ENCODE measurements at regions not wholly inside any gene's neighbourhood (a gene's known extent, or its start where the extent isn't known, plus 50 kb on each side); places are given as distances from the start of the nearest gene placed in this dataset.
"Not testable (repeated sequence)": the region's sequence is repeated elsewhere in the genome, so short reads cannot be mapped to it uniquely, and the experiment has no call there.

DNA sequence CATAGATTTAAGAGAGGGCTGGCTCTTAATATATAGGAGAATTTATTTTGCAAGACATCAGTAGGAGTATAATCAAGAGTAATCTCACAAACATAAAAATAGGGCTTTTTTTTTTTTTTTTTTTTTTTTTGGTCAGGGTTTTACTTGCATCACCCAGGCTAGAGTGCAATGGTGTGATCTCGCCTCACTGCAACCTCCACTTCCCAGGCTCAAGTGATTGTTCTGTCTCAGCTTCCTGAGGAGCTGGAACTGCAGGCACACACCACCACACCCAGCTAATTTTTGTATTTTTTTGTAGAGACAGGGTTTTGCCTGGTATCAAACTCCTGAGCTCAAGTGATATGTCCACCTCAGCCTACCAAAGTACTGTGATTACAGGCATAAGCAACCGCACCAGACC lies 535.3 kb downstream of the CCSER2 start:
- DNase-seq, result no peak

- DNase-seq, result no peak
Measured at GRCh38 chr10:84876116-84876999, 548.0 kb downstream of the CCSER2 start.

GRCh38 chr10:84879991-84880390 lies 551.6 kb downstream of the CCSER2 start:
- no peak for DNase-seq

GRCh38 chr10:84881696-84882095 lies 553.3 kb downstream of the CCSER2 start:
- DNase-seq, result not testable (repeated sequence)

DNA sequence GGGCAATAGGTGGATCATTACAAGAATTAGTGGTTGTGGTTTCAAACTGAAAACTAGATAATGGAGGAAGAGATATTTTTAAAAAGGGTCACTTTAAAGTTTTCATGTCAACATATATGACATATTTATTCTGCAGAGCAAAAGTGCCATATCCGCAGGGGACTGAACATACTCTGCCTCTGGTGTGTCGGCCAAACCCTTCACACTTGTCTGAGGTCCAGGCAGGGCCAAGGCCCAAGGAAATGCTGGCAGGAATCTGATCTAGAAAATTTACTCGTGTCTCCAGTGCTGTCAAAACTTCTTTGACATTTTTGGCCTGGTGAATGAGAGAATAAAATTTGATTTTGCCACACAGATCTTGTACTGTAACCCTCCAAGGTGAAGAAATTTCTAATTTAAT lies 562.3 kb downstream of the CCSER2 start:
- no peak for DNase-seq

DNA sequence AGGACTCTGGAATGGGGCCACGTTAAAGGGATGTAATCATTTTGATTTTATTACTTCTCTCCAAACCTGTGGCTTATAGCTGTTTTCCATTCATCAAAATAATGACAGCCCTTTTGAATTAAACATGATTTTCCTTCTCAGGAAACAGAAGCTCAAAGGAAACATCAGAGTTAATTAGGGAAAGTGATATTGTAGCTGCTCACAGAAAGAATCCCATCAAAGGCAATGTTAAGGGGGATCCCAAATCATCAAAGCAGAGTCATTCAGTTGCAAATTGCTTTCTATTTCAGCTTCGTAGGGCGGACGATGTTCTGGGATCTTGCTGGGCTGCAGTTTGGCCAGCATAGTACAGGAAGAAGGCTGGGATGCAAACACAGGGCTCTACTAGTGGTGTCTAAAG lies 563.2 kb downstream of the CCSER2 start:
- no peak for DNase-seq

- DNase-seq, result no peak
Measured at GRCh38 chr10:84895541-84895940, 567.2 kb downstream of the CCSER2 start.

GRCh38 chr10:84896909-84897308 lies 568.5 kb downstream of the CCSER2 start:
- no peak for DNase-seq

DNA sequence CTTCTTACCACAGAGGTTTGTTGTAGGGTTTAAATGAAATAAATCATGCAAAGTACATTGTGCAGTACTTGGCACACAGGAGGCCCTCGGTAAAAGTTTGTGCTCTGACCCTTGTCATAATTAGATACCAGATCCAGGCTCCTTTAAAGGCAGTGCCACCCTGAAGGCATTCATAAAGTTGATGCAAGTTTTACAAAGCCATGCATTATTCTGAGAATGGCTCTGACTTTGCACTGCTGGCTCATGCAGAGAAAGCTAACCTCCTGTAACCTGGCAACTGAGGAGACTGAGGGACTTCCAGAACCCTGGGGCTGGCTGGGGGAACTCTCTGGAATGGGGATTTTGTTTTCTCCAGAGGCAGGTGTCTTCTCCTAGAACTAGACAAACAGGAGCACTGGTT lies 570.9 kb downstream of the CCSER2 start:
- no peak for DNase-seq

DNA sequence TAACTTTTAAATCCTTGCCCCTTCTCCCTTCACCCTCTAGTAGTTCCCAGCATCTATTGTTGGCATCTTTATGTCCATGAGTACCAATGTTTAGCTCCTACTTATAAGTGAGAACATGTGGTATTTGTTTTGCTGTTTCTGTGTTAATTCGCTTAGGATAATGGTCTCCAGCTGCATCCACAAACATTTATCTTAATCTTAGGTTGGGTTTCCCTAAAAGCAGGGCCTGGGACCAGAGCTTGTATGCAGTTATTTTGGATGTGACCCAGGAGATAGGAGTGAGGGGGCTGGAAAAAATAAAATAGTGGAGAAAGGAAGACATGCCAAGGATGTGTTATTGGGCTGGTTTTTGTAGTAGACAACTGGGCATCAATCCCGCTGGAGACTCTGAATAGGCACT lies 571.8 kb downstream of the CCSER2 start:
- no peak for DNase-seq

DNA sequence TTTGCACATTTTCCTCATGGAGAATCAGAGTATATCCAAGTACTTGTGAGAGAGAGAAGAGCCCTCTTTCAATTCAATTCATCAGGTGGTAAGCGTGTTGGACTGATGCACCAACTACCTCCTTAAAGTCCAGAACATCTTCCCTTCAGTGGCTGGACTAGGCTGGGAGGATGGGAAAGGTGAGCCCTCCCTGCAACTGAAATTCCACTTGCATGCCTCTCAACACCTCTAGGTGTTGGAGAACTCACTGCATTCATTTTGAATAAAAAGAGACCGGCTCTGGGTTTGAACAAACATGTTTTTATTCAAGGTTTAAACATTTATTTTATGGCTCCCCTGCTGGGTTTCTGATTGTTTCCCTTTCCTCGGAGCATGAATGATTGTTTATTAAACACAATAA lies 573.5 kb downstream of the CCSER2 start:
- DNase-seq, result no peak

GRCh38 chr10:84902553-84902952 lies 574.2 kb downstream of the CCSER2 start:
- no peak for DNase-seq

DNA sequence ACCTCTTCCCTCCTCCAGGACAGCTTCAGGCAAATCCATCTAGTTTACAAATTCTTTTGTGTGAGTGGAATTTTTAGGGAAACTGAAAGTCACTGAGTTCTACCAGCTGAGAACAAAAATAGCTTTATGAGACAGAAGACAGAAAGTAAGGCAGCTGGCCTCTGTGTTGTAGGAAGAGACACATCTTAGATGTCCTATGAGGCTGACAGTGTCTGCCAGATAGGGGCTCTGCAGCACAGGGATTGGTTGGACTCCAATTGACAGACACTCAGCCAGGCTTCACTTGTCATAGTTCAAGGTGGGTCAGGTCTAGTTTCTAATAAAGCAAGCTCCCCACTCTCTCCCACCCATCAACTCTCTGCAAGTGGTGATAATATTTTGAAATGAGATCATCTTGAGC lies 574.9 kb downstream of the CCSER2 start:
- no peak for DNase-seq

- no peak for DNase-seq
Measured at GRCh38 chr10:84907461-84908009, 579.1 kb downstream of the CCSER2 start.

GRCh38 chr10:84908491-84908890 lies 580.1 kb downstream of the CCSER2 start:
- DNase-seq, result no peak

DNA sequence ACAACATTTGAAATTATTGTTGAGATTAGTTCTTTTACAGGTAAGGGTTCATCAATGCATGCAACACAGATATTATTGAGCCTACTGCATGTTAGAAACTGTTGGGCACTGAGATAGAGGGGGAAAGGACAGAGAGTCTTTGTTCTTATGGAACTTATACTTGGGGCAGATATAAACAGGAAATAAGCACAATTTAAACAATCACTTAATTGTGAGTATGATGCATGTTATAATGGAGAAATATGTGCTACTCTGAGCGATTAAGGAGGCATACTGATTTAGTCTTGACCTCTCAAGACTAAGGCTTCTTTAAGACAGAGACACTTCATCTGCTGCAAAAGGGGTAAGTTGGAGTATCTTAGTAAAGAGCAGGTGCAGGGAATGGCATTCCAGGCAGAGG lies 593.3 kb downstream of the CCSER2 start:
- DNase-seq, result no peak

- no peak for DNase-seq
Measured at GRCh38 chr10:84924131-84924530, 595.7 kb downstream of the CCSER2 start.

GRCh38 chr10:84925495-84925894 lies 597.1 kb downstream of the CCSER2 start:
- no peak for DNase-seq

- DNase-seq, result no peak
Measured at GRCh38 chr10:84933402-84933801, 605.0 kb downstream of the CCSER2 start.

DNA sequence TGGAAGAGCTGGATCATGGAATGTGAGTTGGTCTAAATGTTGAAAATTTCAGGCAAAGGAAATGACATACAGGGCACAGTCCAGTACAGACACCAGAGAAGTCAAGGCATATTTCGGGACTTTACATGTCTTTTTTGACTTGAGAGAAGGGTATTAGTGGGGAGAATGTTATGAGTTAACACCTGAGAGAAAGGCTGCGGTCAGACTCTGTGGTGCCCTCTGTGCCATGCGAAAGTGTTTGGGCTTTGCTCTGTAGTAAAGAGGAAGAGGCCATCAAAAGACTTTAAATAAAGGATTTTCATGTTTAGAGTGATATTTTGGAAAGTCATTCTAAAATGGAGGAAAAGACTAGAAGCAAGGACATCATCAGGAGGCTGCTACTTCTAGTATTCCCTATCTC lies 607.4 kb downstream of the CCSER2 start:
- DNase-seq, result no peak

GRCh38 chr10:84938117-84938905 lies 609.9 kb downstream of the CCSER2 start:
- no peak for DNase-seq

- no peak for DNase-seq
Measured at GRCh38 chr10:84943541-84943940, 615.2 kb downstream of the CCSER2 start.

DNA sequence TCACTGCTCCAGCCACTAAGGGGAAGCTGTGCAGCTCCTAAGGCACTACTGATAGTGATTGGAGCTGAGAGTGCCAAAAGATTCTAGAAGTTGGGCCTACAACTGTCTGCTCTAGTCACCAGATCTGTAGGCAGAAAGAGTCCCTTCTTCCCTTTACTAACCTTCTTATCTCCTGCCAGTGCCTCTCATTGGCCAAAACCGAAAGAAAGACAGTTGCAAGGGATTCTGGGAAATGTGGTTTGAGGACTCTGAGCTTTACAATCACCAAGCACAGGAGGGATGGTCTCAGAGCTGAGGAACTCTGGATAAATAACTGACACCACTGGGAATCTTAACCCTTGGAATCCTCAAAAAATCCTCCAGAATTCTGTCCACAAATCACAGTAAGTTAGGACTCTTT lies 615.8 kb downstream of the CCSER2 start:
- DNase-seq, result no peak

DNA sequence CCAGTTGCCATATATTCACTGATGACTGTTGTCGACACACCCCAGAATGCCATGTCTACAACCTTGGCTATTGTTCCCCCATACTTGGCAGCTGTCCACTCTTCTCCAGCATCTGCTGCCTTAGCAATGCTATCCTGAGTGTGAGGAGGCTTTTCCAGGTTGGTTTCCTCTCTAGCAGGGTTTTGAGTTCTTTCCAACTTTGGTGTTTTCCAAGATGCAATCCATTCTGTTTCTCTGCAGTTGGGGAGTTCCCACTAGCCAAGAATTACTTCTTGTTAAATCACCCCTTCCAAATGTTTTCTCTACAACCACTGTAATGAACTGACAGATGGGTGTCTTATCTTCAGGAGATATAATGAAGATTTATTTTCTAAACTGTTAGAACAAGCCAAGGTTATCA lies 617.4 kb downstream of the CCSER2 start:
- DNase-seq, result no peak
